ENCODE measurements at regions not wholly inside any gene's neighbourhood (a gene's known extent, or its start where the extent isn't known, plus 50 kb on each side); places are given as distances from the start of the nearest gene placed in this dataset.

DNA sequence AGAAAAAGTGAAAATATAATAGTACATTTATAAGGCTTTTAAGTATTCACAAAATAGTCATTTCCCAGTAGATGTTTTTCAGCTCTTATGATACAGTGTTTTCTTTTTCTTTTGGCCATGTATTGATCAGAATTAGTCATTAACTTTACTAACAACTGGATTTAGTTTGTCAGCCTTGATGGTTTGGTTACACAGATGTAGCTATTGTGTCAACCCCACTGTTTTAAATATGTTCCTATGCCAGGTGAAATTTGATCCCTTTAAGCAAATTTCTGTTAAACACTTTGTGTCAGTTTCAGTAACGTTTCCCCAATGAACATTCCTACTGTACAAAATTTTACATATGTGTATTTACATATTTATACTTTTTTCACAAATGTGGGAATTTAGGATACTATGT lies 261.5 kb upstream of the STARD13 start:
- FAIRE-seq, result no peak
- no peaks in the 10 kb centered on the region for H3K36me3 Mint-ChIP-seq (ENCODE audit: low read depth, unreplicated experiment)
- Histone ChIP-seq H3K27ac (ENCODE audit: low read depth, low read length) (no peak overlapping the region), H3K4me2 (ENCODE audit: low read length) (no peak overlapping the region), H3K9me3 (ENCODE audit: insufficient read depth, low read depth, low read length) (no peaks in the 10 kb centered on the region), H3K79me2 (ENCODE audit: insufficient read depth, low read length) (no peaks in the 10 kb centered on the region), H3K4me1 (ENCODE audit: insufficient read depth, low read length) (peaks cover 10% of the 10 kb centered on the region), H3K36me3 (ENCODE audit: insufficient read depth, low read length) (no peaks in the 10 kb centered on the region), H2AFZ (ENCODE audit: low read depth, low read length) (no peak overlapping the region), H4K20me1 (ENCODE audit: insufficient read depth, low read length) (no peaks in the 10 kb centered on the region), H3K4me3 (ENCODE audit: insufficient read depth, low read depth, low read length) (no peak overlapping the region), H3K27me3 (ENCODE audit: insufficient read depth, low read length) (no peaks in the 10 kb centered on the region), H3K9ac (ENCODE audit: low read length) (no peak overlapping the region)
- no peak overlapping the region for H3K27ac Mint-ChIP-seq (ENCODE audit: unreplicated experiment)
- no peaks in the 10 kb centered on the region for H3K27me3 Mint-ChIP-seq (ENCODE audit: low read depth, unreplicated experiment)
- no peak for DNase-seq (ENCODE audit: low read depth)
- H3K4me1 Mint-ChIP-seq (ENCODE audit: low read depth, unreplicated experiment), result peaks cover 9% of the 10 kb centered on the region
- no peak for TF ChIP-seq EZH2 (IDR thresholded peaks at IDR 0.05; ENCODE audit: insufficient read depth, low read length)
- no peak for TF ChIP-seq CTCF (IDR thresholded peaks at IDR 0.05; ENCODE audit: insufficient read depth, low read depth, low read length)
- no peaks in the 10 kb centered on the region for H3K9me3 Mint-ChIP-seq (ENCODE audit: unreplicated experiment)
- no peak overlapping the region for H3K4me3 Mint-ChIP-seq (ENCODE audit: unreplicated experiment)

DNA sequence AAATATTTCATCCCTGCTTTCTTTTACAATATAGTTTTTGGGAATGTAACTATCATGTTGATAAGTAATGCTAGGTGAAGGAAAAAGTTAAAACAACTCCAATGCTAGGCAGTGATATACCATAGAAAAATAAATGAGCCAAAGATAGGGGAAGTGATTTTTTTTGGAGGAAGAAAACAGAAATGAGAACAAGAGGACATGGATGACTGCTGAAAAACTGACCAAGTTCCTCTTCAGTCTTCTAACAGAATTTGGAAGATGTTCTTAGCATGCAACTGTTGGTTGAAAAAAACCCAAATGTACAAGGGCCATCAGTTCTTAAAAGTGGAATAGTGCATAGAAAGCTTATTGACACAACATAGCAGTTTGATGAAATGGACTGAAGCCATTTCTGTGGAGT lies 262.5 kb upstream of the STARD13 start:
- no peak overlapping the region for H3K27ac Mint-ChIP-seq (ENCODE audit: unreplicated experiment)
- FAIRE-seq (no peak), DNase-seq (ENCODE audit: low read depth) (no peak)
- TF ChIP-seq CTCF (IDR thresholded peaks at IDR 0.05; ENCODE audit: insufficient read depth, low read depth, low read length), result no peak
- TF ChIP-seq EZH2 (IDR thresholded peaks at IDR 0.05; ENCODE audit: insufficient read depth, low read length), result no peak
- Histone ChIP-seq H3K27me3 (ENCODE audit: insufficient read depth, low read length) (no peaks in the 10 kb centered on the region), H3K36me3 (ENCODE audit: insufficient read depth, low read length) (no peaks in the 10 kb centered on the region), H2AFZ (ENCODE audit: low read depth, low read length) (no peak overlapping the region), H3K9ac (ENCODE audit: low read length) (no peak overlapping the region), H3K4me2 (ENCODE audit: low read length) (no peak overlapping the region), H3K27ac (ENCODE audit: low read depth, low read length) (no peak overlapping the region), H4K20me1 (ENCODE audit: insufficient read depth, low read length) (no peaks in the 10 kb centered on the region), H3K4me3 (ENCODE audit: insufficient read depth, low read depth, low read length) (no peak overlapping the region), H3K9me3 (ENCODE audit: insufficient read depth, low read depth, low read length) (no peaks in the 10 kb centered on the region), H3K79me2 (ENCODE audit: insufficient read depth, low read length) (no peaks in the 10 kb centered on the region), H3K4me1 (ENCODE audit: insufficient read depth, low read length) (peaks cover 7% of the 10 kb centered on the region)
- peaks cover 2% of the 10 kb centered on the region for H3K9me3 Mint-ChIP-seq (ENCODE audit: unreplicated experiment)
- H3K27me3 Mint-ChIP-seq (ENCODE audit: low read depth, unreplicated experiment), result no peaks in the 10 kb centered on the region
- H3K4me3 Mint-ChIP-seq (ENCODE audit: unreplicated experiment), result no peak overlapping the region
- H3K4me1 Mint-ChIP-seq (ENCODE audit: low read depth, unreplicated experiment), result peaks cover 7% of the 10 kb centered on the region
- H3K36me3 Mint-ChIP-seq (ENCODE audit: low read depth, unreplicated experiment), result no peaks in the 10 kb centered on the region

DNA sequence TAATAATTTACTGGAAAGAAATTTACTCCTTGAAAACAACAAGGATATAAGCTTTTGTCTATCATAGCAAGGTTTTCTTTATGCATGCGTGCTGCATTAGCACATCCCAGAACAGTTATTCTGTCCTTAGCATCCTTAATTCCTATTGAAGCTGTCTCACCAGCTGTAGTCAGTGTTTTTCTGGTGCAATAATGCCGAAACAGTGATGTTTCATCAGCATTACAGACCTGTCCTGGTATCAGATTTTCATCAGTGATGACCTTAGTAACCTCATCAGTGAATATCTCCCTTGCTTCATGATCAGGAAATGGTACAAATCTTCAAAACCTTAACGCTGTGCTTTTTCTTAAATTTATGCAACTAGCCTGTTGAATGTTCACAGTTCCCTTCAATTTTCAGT lies 264.7 kb upstream of the STARD13 start:
- H3K36me3 ChIP-seq (ENCODE audit: insufficient read depth, low read length), result no peaks in the 10 kb centered on the region
- no peak for TF ChIP-seq EZH2 (IDR thresholded peaks at IDR 0.05; ENCODE audit: insufficient read depth, low read length)
- TF ChIP-seq CTCF (IDR thresholded peaks at IDR 0.05; ENCODE audit: insufficient read depth, low read depth, low read length), result no peak
- H3K4me1 ChIP-seq (ENCODE audit: insufficient read depth, low read length), result peaks cover 3% of the 10 kb centered on the region
- no peaks in the 10 kb centered on the region for H3K4me1 Mint-ChIP-seq (ENCODE audit: low read depth, unreplicated experiment)
- H3K9me3 Mint-ChIP-seq (ENCODE audit: unreplicated experiment), result peaks cover 2% of the 10 kb centered on the region
- H3K27me3 Mint-ChIP-seq (ENCODE audit: low read depth, unreplicated experiment), result no peaks in the 10 kb centered on the region
- no peak overlapping the region for H2AFZ ChIP-seq (ENCODE audit: low read depth, low read length)
- DNase-seq (ENCODE audit: low read depth), result no peak
- no peaks in the 10 kb centered on the region for H3K36me3 Mint-ChIP-seq (ENCODE audit: low read depth, unreplicated experiment)
- H3K4me2 ChIP-seq (ENCODE audit: low read length), result no peak overlapping the region
- H3K27ac ChIP-seq (ENCODE audit: low read depth, low read length), result no peak overlapping the region
- no peaks in the 10 kb centered on the region for H4K20me1 ChIP-seq (ENCODE audit: insufficient read depth, low read length)
- FAIRE-seq, result no peak
- H3K4me3 Mint-ChIP-seq (ENCODE audit: unreplicated experiment), result no peak overlapping the region
- no peaks in the 10 kb centered on the region for H3K79me2 ChIP-seq (ENCODE audit: insufficient read depth, low read length)
- no peaks in the 10 kb centered on the region for H3K27me3 ChIP-seq (ENCODE audit: insufficient read depth, low read length)
- H3K9me3 ChIP-seq (ENCODE audit: insufficient read depth, low read depth, low read length), result no peaks in the 10 kb centered on the region
- no peak overlapping the region for H3K9ac ChIP-seq (ENCODE audit: low read length)
- no peak overlapping the region for H3K4me3 ChIP-seq (ENCODE audit: insufficient read depth, low read depth, low read length)
- no peak overlapping the region for H3K27ac Mint-ChIP-seq (ENCODE audit: unreplicated experiment)
